ENCODE measurements at regions not wholly inside any gene's neighbourhood (a gene's known extent, or its start where the extent isn't known, plus 50 kb on each side); places are given as distances from the start of the nearest gene placed in this dataset.

DNA sequence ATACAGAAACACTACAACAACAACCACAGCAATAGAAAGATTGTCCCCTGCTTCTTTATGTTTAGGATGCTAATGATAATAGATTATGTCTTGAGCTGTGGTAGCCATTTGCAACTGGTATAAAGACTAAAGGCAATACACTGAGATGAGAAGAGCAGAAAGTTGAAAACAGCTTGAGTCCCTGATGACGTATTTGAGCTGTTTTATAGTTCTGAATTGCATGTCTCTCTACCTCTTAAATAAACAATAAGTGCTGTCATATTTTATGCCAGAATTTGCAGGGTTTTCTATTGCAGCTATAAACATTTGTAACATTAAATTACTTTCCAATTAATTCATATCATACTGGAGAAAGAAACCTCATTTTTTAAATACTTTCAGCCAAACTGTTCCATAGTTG lies 1242.0 kb downstream of the LRFN5 start:
- TF ChIP-seq, protein P1, sequence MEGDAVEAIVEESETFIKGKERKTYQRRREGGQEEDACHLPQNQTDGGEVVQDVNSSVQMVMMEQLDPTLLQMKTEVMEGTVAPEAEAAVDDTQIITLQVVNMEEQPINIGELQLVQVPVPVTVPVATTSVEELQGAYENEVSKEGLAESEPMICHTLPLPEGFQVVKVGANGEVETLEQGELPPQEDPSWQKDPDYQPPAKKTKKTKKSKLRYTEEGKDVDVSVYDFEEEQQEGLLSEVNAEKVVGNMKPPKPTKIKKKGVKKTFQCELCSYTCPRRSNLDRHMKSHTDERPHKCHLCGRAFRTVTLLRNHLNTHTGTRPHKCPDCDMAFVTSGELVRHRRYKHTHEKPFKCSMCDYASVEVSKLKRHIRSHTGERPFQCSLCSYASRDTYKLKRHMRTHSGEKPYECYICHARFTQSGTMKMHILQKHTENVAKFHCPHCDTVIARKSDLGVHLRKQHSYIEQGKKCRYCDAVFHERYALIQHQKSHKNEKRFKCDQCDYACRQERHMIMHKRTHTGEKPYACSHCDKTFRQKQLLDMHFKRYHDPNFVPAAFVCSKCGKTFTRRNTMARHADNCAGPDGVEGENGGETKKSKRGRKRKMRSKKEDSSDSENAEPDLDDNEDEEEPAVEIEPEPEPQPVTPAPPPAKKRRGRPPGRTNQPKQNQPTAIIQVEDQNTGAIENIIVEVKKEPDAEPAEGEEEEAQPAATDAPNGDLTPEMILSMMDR (IDR thresholded peaks at IDR 0.05), result no peak
- Mint-ChIP-seq H3K27ac (ENCODE audit: unreplicated experiment) (no peak overlapping the region), H3K9me3 (ENCODE audit: low read depth) (no peaks in the 10 kb centered on the region), H3K4me1 (ENCODE audit: low read depth) (no peaks in the 10 kb centered on the region), H3K27me3 (ENCODE audit: low read depth) (no peaks in the 10 kb centered on the region), H3K36me3 (ENCODE audit: low read depth) (no peaks in the 10 kb centered on the region), H3K4me3 (ENCODE audit: unreplicated experiment) (no peak overlapping the region)
- no peak for DNase-seq (ENCODE audit: low spot score)

DNA sequence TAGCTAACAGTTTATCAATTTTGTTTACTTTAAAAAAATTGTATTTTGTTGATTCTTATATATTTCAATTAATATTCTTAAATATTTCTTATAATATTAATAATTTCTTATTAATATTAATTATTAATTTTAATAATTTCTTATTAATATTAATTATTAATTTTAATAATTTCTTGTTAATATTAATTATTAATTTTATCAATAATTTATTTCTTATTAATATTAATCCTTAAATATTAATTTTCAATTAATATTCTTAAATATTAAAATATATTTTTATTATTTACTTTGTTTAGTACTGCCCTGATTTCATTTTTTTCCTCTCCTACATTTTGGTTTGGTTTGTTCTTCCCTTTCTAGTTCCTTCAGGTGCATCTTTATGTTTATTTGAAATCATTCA lies 1208.1 kb downstream of the LRFN5 start:
- Mint-ChIP-seq H3K36me3 (ENCODE audit: low read depth) (no peaks in the 10 kb centered on the region), H3K27ac (ENCODE audit: unreplicated experiment) (no peak overlapping the region), H3K9me3 (ENCODE audit: low read depth) (peaks cover 6% of the 10 kb centered on the region), H3K4me3 (ENCODE audit: unreplicated experiment) (no peak overlapping the region), H3K4me1 (ENCODE audit: low read depth) (no peaks in the 10 kb centered on the region), H3K27me3 (ENCODE audit: low read depth) (peaks cover 7% of the 10 kb centered on the region)
- TF ChIP-seq, protein P1 (IDR thresholded peaks at IDR 0.05), result no peak
- DNase-seq (ENCODE audit: low spot score), result no peak

DNA sequence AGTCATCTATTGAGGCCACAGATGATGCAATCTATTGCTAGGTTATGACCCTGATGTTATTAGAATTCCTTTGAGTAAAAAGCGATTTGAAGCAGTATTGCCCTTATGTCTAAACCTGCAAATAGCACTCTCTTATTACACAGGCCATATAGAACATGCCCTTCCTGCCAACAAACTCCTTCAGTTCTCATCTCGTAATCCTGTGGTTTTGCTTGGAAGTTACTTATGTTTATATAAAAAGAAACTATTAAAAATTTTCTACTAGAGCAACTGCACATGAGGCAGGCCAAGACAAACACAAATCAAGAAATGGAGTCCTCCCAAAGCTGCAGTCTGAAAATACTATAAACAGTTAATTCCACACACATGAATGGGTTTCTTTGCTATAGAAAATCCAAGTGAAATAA lies 1200.2 kb downstream of the LRFN5 start:
- Mint-ChIP-seq H3K27me3 (ENCODE audit: low read depth) (no peaks in the 10 kb centered on the region), H3K9me3 (ENCODE audit: low read depth) (no peaks in the 10 kb centered on the region), H3K27ac (ENCODE audit: unreplicated experiment) (no peak overlapping the region), H3K4me3 (ENCODE audit: unreplicated experiment) (no peak overlapping the region), H3K4me1 (ENCODE audit: low read depth) (peaks cover 16% of the 10 kb centered on the region), H3K36me3 (ENCODE audit: low read depth) (no peaks in the 10 kb centered on the region)
- TF ChIP-seq, protein P1 (IDR thresholded peaks at IDR 0.05), result no peak
- no peak for DNase-seq (ENCODE audit: low spot score)

DNA sequence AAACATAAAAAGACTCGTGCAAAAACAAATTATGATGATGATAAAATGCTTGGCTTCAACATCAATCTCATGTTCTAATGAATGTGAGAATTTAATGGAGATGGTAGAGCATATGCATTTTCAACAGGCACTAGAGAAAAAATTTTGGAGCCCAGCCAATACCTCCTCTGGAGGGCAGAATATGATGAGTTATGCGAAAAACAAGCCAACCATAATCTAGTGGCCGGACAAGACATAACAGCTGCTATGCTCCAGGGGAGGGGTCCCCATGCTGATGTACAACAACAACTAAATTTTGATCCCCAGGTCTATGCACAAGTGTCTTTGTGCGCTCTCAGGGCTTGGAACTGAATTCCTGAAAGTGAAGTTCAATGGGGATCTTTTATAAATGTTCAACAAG lies 1197.5 kb downstream of the LRFN5 start:
- Mint-ChIP-seq H3K4me1 (ENCODE audit: low read depth) (peaks cover 16% of the 10 kb centered on the region), H3K27me3 (ENCODE audit: low read depth) (peaks cover 3% of the 10 kb centered on the region), H3K4me3 (ENCODE audit: unreplicated experiment) (no peak overlapping the region), H3K36me3 (ENCODE audit: low read depth) (no peaks in the 10 kb centered on the region), H3K27ac (ENCODE audit: unreplicated experiment) (no peak overlapping the region), H3K9me3 (ENCODE audit: low read depth) (no peaks in the 10 kb centered on the region)
- TF ChIP-seq, protein P1 (IDR thresholded peaks at IDR 0.05), result no peak
- no peak for DNase-seq (ENCODE audit: low spot score)

DNA sequence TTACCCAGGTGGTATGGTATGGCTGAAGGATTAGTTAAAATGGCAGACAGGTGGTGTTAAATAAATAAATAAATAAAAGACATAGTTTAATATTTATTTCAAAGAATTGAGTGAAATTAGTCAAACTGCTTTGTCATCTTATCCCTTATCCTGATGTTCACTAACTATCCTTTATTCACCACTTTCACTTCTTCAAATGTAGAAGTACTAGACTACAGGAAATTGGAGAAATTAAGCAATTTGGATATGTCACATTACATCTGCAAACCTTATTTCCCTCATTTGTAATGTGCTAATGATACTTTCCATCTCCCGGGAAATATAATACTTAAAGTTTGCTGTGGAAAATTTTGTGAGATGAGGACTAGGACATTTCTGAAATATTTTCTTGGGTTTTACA lies 1195.7 kb downstream of the LRFN5 start:
- no peak for DNase-seq (ENCODE audit: low spot score)
- Mint-ChIP-seq H3K36me3 (ENCODE audit: low read depth) (no peaks in the 10 kb centered on the region), H3K27ac (ENCODE audit: unreplicated experiment) (no peak overlapping the region), H3K4me3 (ENCODE audit: unreplicated experiment) (no peak overlapping the region), H3K4me1 (ENCODE audit: low read depth) (peaks cover 16% of the 10 kb centered on the region), H3K9me3 (ENCODE audit: low read depth) (peaks cover 14% of the 10 kb centered on the region), H3K27me3 (ENCODE audit: low read depth) (peaks cover 8% of the 10 kb centered on the region)
- TF ChIP-seq, protein P1 (IDR thresholded peaks at IDR 0.05), result no peak

Measured in chondrocyte (in vitro differentiated cells).